Activated T-cell treated with anti-CD3 and anti-CD28 coated beads, Interleukin-2, amount 50 U/mL, for 48 hours (primary cell): ENCODE measurements at regions not wholly inside any gene's neighbourhood (a gene's known extent, or its start where the extent isn't known, plus 50 kb on each side); places are given as distances from the start of the nearest gene placed in this dataset.
A peak's percentile ranks its signal among the peaks of the same experiment; 100 is the strongest.

ENCODE experiments used
- DNase-seq, 2 experiments: peaks; one replicate each; pipeline ENCODE4 v3.0.0-alpha.2; 2020

DNA sequence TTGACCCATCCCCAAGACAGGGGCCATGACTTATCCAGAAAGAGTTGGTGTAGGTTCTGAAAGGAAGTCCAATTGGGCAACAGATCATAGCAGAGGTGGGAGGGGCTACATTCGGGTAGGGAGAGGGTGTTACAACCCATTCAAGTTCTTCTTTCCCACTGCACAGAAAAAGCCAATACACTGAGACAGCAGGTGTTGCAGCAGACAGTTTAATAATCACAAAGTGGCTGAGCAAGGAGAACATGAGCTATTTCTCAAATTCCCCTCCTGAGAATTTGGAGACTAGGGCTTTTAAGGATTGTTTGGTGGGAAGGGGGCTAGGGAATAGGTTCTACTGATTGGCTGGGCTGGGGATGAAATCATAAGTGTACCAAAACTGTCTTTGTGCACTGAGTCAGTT lies 328.4 kb upstream of the POU3F1 start:
- DNase-seq, result no peak

DNA sequence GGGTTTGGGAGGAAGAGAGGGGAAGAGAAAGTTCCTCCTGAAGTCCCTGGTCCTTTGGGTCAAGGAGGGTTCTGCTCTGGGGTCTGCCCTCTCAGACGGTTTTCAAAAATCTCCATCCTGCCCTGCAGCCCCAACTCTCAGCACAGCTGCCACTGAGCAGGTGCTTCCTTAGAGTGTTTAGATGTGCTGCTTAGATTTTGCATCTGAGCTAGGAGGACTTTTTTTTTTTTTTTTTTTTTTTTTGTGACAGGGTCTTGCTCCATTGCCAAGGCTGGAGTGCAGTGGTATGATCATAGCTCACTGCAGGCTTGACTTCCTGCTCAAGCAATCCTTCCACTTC lies 324.9 kb upstream of the POU3F1 start:
- no peak for DNase-seq

DNA sequence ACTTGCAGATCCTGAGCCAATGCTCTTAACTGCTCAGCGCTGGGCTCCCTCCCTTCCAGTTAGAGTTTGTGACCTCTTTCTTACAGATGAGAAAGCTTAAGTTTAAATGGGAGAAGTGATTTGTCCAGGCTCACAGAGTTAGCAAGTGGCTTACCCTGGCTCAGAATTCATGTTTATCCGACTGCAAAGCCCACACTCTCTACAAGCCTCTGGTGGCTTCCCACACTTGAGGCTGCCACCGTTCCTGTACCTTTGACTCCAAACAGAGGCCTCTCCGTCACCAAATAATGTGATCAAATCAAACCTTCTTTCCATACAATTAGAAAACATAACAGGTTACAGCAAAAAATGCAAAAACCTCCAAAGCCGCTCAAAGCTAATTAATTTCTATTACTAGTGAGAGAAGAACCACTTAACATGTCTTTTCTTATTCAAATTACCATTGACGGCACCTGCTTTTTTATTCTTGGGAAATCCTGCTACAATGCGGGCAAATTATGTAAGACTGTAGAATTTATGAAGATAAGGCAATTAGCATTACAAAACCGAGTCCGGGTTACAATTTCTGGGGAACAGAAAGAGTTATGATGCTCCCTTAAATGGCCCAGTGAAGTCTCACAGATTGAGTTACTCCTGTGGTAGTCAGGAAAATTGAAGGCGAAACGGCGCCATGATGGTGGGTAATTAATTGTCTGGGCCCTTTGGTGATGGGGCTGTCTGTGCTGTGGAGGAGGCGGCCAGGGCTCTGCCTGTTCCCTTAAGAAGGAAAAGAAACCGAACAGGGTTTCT lies 324.3 kb upstream of the POU3F1 start:
- no peak for DNase-seq

GRCh38 chr1:38365242-38365641 lies 318.6 kb upstream of the POU3F1 start:
- DNase-seq, result no peak

- DNase-seq, result no peak
Measured at GRCh38 chr1:38361566-38361965, 315.0 kb upstream of the POU3F1 start.

- DNase-seq, result no peak
Measured at GRCh38 chr1:38360807-38361206, 314.2 kb upstream of the POU3F1 start.

DNA sequence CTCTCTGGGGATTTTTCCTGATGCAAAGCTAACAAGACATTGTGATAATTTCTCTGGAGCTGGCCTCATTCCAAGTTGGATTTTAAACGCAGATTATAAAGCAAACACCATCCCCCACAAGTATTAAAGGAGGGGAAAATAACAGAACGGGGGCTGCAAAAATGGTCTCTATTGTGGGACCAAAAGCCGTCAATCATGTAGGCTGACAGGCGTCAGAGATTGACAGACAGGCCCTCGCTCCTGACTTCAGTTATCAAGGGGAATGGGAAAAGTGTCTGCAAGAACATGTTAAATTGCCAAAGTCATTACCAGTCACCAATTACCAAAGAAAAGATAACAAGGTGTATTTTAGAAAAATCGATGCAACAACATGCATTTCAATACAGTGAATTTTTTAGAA lies 307.4 kb upstream of the POU3F1 start:
- no peak for DNase-seq

DNA sequence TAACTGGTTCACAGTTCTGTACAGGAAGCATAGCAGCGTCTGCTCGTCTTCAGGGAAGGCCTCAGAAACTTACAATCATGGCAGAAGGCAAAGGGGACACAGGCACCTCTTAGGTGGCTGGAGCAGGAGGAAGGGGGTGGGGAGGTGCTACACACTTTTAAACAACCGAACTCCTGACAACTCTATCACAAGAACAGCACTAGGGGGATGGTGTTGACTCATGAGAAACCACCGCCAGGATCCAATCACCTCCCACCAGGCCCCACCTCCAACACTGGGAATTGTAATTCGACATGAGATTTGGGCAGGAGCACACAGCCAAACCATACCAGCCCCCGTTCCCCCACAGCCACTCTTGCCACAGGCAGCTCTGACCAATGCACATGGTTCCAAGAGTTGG lies 306.3 kb upstream of the POU3F1 start:
- no peak for DNase-seq

DNA sequence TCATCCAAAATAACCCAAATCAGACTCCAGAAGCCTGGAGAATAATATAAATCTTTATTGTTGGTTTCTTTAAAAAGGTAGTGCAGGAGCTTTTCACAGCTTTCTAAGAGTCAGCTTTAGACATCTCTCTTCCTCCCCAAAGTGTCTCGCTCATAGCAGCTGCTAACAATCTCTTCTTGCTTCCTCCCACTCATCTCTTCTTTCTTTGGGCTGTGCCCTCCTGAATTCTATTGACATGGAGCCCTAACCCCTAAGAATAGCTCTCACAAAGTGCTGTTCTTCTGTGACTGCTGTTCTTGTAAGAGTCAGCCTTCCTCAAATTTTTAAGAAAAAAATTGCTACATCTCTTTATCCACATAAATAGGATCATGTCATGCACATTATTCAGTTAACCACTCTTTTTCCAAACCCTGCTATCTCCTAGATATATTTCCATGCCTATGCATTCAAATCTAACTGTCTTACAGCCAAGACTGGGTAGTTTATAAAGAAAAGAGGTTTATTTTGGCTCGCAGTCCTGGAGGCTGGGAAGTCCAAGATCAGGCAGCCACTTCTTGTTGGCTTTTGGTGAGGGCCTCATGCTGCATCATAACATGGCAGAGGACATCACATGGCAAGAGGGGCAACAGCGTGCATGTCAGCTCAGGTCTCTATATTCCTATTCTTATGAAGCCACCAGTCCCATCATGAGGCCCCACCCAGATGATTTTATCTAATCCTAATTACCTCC lies 301.0 kb upstream of the POU3F1 start:
- DNase-seq, result no peak

DNA sequence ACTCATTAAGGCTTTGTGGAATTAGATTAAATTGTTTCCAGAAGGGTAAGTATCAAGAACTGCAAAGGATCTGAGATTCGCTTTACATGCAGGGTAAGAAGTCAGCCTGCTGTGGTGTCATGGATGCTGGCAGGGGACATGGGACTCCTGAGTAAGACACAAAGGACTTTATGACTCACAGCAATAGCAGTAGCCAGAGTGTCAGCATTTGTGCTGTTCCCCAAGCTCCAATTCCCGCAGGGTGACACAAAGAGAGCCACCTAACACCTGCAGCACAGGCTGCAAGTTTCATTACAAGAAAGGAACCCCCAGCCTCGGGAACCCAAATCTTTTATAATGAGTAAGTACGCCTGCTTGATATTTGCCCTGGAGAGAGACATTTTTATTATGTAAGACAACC lies 298.1 kb upstream of the POU3F1 start:
- DNase-seq, result peak in 1 of 2 experiments; percentile 22

- DNase-seq, result no peak
Measured at GRCh38 chr1:38341694-38342093, 295.1 kb upstream of the POU3F1 start.

GRCh38 chr1:38340409-38340808 lies 293.8 kb upstream of the POU3F1 start:
- no peak for DNase-seq

- no peak for DNase-seq
Measured at GRCh38 chr1:38337711-38338110, 291.1 kb upstream of the POU3F1 start.

DNA sequence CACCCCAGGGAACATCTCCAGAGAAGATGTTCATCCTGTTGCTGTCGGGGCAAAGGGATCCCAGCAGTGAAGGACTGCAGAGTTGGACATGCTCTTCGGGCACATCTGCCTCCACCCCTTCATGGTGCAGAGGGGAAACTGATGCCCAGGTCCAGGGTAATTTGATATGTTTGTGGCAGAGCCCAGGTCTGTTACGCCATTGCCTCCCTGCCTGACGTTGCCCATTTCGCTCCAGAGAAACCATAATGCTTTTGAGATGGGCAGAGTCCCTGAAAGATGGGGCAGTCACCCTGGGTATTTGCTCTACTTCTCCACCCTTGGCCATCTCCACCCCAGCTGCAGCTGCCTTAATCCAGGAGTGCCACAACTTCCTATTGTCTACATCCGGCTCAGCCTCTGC lies 290.4 kb upstream of the POU3F1 start:
- DNase-seq, result no peak

- no peak for DNase-seq
Measured at GRCh38 chr1:38336301-38336923, 289.8 kb upstream of the POU3F1 start.

DNA sequence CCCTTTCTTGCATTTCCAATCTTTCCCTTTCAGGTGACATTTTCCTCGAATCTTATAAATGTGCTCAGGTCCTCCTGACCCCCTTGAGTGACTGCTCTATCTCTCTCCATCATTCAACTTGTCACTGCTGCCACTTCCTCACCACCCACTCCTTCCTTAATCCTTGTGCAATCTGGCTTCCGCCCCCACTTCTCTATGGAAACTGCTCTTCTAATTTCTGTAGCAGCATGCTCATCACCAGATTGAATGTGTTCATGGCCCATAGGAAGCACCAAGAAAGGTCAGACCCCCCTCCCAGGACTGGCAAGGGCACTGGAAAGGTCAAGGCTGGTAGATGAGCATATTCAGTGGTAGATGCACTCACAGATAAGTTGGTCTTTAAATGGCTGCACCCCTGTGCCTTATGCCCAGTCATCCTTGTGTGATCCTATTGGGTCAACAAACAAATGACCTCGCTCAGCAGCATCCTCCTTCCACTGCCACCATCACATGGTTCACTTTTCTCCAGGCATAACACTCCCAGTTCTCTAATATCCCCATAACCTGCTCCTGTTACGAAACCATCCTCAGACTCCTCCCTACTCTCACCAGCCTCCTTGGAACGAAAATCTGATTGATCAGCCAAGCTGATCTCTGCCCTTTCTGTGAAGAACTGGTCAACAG lies 288.5 kb upstream of the POU3F1 start:
- DNase-seq, result peak; percentile 39 to 45

- DNase-seq, result no peak
Measured at GRCh38 chr1:38332649-38333310, 286.2 kb upstream of the POU3F1 start.

DNA sequence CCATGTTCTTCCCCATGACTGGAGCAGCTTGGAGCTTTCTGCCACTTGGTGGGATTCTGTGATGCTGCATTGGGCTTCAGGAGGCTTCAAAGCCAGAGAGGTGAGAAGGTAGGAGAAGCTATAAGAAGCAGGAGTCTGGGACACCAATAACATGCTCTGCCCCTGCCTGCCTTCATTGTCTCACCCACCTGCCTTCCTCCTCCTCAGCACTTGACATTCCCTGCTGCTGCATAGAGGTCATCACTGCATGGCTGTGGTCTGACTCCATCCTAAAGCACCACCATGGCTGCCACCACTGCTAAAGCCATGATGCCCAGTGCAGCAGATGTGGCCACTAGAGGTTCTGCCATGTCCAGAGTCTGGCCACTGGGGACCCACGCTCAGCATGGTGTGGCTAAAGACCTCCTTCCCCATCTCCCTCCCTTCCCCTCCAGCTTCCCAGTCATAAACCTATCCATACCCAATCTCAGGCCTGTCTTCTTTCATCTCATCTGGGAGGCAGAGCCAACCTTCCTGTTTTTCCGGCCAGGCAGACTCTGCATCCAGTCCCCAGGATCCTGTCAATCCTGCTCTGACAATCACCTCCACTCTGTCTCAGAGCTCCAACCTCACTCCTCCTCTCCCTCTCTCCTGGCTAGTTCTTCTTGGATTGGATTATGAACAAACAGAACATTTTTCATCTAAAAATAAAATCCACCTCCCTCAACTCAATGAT lies 285.1 kb upstream of the POU3F1 start:
- DNase-seq, result no peak

DNA sequence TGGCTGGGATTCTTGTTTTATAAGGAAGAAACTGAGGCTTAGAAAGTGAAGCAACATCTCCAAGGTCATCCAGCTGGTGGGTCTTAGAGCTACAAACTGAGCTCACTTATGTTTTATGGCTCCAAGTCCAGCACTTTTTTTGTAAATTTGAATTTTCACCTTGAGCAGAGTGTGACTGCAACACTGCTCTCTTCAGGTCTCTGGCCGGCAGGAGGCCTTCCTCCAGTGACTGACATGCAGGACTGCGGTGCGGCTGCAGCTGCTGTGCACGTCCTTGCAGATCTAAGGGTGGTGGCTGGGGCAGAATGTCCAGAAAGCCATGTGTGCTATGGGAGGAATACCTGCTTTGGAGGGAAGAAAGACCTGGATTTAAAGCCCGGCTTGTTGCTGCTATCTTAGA lies 284.2 kb upstream of the POU3F1 start:
- DNase-seq, result no peak

DNA sequence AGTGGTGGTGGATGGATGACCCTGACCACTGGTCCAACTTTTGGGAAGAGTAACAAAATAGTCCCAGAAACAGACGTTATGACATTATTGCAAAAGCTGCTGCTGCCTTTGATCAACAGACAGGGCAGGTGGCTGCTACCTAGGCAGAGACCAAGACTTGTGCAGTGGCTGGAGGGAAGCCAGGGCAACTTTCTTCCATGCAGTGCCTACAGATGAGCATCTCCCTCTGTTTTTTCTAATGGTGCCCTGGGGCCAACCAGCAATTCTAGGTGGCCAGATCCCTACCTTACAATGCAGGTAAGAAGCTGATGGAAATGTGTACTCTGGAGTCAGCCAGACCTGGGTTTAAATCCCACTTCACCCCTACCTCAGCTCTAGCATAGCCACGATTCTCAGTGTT lies 283.1 kb upstream of the POU3F1 start:
- no peak for DNase-seq

GRCh38 chr1:38328278-38329035 lies 281.9 kb upstream of the POU3F1 start:
- no peak for DNase-seq

DNA sequence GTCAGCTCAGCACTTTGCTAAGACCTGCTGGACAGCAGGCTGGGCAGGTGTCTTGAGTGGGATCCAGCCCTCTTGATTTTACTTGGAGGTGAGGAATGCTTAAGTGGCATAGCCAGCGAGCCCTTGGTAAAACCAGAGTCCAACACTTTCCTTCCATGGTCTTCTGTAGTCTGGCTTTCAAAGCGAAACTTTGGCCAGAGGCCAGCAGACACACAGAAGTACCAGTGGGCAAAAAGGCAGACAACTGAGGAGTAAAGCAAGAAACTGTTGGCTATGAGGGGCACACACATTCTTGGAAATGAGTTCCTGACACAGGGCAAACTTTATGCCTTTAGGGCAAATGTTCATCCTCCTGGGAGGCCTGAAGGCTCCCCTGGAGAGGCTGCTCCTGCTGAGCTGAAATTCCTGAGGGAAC lies 281.0 kb upstream of the POU3F1 start:
- DNase-seq, result no peak
